K562 (cell line): ENCODE measurements at regions not wholly inside any gene's neighbourhood (a gene's known extent, or its start where the extent isn't known, plus 50 kb on each side); places are given as distances from the start of the nearest gene placed in this dataset.

Experiments used
- ATF3 ChIP-seq, 2 experiments: fragments of 450-650 bp in 1 of 2; sonication (generic) in 1 of 2; formaldehyde crosslinking in 1 of 2; IDR thresholded peaks in 1 of 2; conservative IDR thresholded peaks in 1 of 2; 2 replicates each; pipeline versions ENCODE4 v1.6.1 to v1.8.1; 2016 to 2023; ENCODE audit warnings: mild to moderate bottlenecking in 2 of 2, moderate library complexity in 2 of 2, inconsistent platforms in 1 of 2, missing genetic modification reagents in 1 of 2
- CTCF ChIP-seq, 3 experiments: IDR thresholded peaks in 2 of 3; conservative IDR thresholded peaks in 1 of 3; 2 replicates each; pipeline ENCODE4 v1.5.1; 2011 to 2012; ENCODE audit warnings: low read length in 3 of 3, mild to moderate bottlenecking in 3 of 3, control low read depth in 2 of 3, improper control_type of control experiment in 1 of 3, inconsistent platforms in 1 of 3, low read depth in 1 of 3, mixed read lengths in 1 of 3, moderate library complexity in 1 of 3; ENCODE audit not compliant: insufficient read depth in 2 of 3
- GABPB2 ChIP-seq: fragments of 250-450 bp; sonication (Bioruptor Pico); conservative IDR thresholded peaks from 2 replicates; pipeline ENCODE4 v1.5.1; 2021; ENCODE audit warnings: mild to moderate bottlenecking
- HMBOX1 ChIP-seq: sonication (generic); IDR thresholded peaks from 2 replicates; pipeline ENCODE4 v1.6.1; 2016

- TF ChIP-seq ATF3 (IDR thresholded peaks at IDR 0.05) = no peak
- no peak for TF ChIP-seq ATF3 (CRISPR knock-in tag; conservative IDR thresholded peaks at IDR 0.05)
- no peak for TF ChIP-seq GABPB2 (CRISPR knock-in tag)
- TF ChIP-seq CTCF (IDR thresholded peaks at IDR 0.05 in 2 of 3, conservative IDR thresholded peaks at IDR 0.05 in 1 of 3; ENCODE audit: insufficient read depth in 2 of 3, low read depth in 1 of 3, low read length in 3 of 3) = no peak
- no peak for TF ChIP-seq HMBOX1
Observed at GRCh38 chr9:107625383-107625984, 135.9 kb upstream of the KLF4 start.
